HEK293 (cell line): ENCODE measurements at regions not wholly inside any gene's neighbourhood (a gene's known extent, or its start where the extent isn't known, plus 50 kb on each side); places are given as distances from the start of the nearest gene placed in this dataset.

Experiments used
- CTCF ChIA-PET: fragments of 350-600 bp; formaldehyde crosslinking; extraction: SDS; loops from one replicate; lab custom pipeline; 2021; ENCODE audit warnings: antibody characterized with exemption; lab: Yijun Ruan, JAX
- POLR2A ChIA-PET: fragments of 300-600 bp; formaldehyde crosslinking; extraction: SDS; loops from one replicate; lab custom pipeline; 2020; ENCODE audit warnings: antibody characterized with exemption, inconsistent platforms; lab: Yijun Ruan, JAX
- H3K27ac ChIP-seq: fragments of 200-500 bp; sonication (Bioruptor generic); 2 replicates; pipeline ENCODE4 v1.5.1; 2014; ENCODE audit warnings: low read depth, low read length, control low read depth, inconsistent platforms; ENCODE audit errors: extremely low read depth
- H3K36me3 ChIP-seq, 2 experiments: fragments of 200-500 bp in 1 of 2; sonication (Bioruptor generic) in 1 of 2; 1 replicate in 1 of 2; 2 replicates in 1 of 2; pipeline ENCODE4 v1.5.1; 2014 to 2017; ENCODE audit warnings: inconsistent platforms in 2 of 2, low read length in 2 of 2; ENCODE audit not compliant: control insufficient read depth in 2 of 2, insufficient read depth in 1 of 2
- H3K4me1 ChIP-seq: fragments of 200-500 bp; sonication (Bioruptor generic); 2 replicates; pipeline ENCODE4 v1.5.1; 2014; ENCODE audit warnings: mild to moderate bottlenecking, low read length, inconsistent platforms; ENCODE audit not compliant: control insufficient read depth, insufficient read depth
- H3K4me3 ChIP-seq: 2 replicates; pipeline ENCODE4 v1.5.1; 2011; ENCODE audit warnings: low read depth, mild to moderate bottlenecking, control low read depth, low read length, moderate library complexity
- H3K9me3 ChIP-seq: fragments of 200-500 bp; sonication (Bioruptor generic); 2 replicates; pipeline ENCODE4 v1.5.1; 2014; ENCODE audit warnings: low read depth, low read length, inconsistent platforms; ENCODE audit not compliant: control insufficient read depth, insufficient read depth
- BCL11A ChIP-seq: fragments of 450-650 bp; formaldehyde crosslinking; IDR thresholded peaks from 2 replicates; pipeline ENCODE4 v1.5.1; 2016; ENCODE audit warnings: low read depth, missing biosample characterization, missing genetic modification characterization
- GLI4 ChIP-seq: fragments of 450-650 bp; formaldehyde crosslinking; IDR thresholded peaks from 2 replicates; pipeline ENCODE4 v1.5.1; 2016; ENCODE audit warnings: missing biosample characterization, missing genetic modification characterization
- ZNF121 ChIP-seq: fragments of 450-650 bp; formaldehyde crosslinking; IDR thresholded peaks from 2 replicates; pipeline ENCODE4 v1.5.1; 2016; ENCODE audit warnings: missing biosample characterization, missing genetic modification characterization
- ZNF146 ChIP-seq: fragments of 450-650 bp; formaldehyde crosslinking; IDR thresholded peaks from 2 replicates; pipeline ENCODE4 v1.5.1; 2016; ENCODE audit warnings: missing biosample characterization, missing genetic modification characterization
- ZNF157 ChIP-seq: fragments of 450-650 bp; formaldehyde crosslinking; IDR thresholded peaks from 2 replicates; pipeline ENCODE4 v1.5.1; 2016; ENCODE audit warnings: missing biosample characterization, missing genetic modification characterization
- ZNF18 ChIP-seq: fragments of 450-650 bp; formaldehyde crosslinking; IDR thresholded peaks from 2 replicates; pipeline ENCODE4 v1.5.1; 2016; ENCODE audit warnings: missing biosample characterization, missing genetic modification characterization
- ZNF23 ChIP-seq: fragments of 450-650 bp; formaldehyde crosslinking; IDR thresholded peaks from 2 replicates; pipeline ENCODE4 v1.5.1; 2016; ENCODE audit warnings: missing biosample characterization, missing genetic modification characterization, borderline replicate concordance
- ZNF280D ChIP-seq: fragments of 450-650 bp; formaldehyde crosslinking; IDR thresholded peaks from 2 replicates; pipeline ENCODE4 v1.5.1; 2016; ENCODE audit warnings: missing biosample characterization, missing genetic modification characterization
- ZNF404 ChIP-seq: fragments of 450-650 bp; formaldehyde crosslinking; IDR thresholded peaks from 2 replicates; pipeline ENCODE4 v1.5.1; 2017; ENCODE audit warnings: missing biosample characterization, missing genetic modification characterization
- ZNF473 ChIP-seq: fragments of 450-650 bp; formaldehyde crosslinking; IDR thresholded peaks from 2 replicates; pipeline ENCODE4 v1.5.1; 2017; ENCODE audit warnings: missing biosample characterization, missing genetic modification characterization
- ZNF488 ChIP-seq: fragments of 450-650 bp; formaldehyde crosslinking; IDR thresholded peaks from 2 replicates; pipeline ENCODE4 v1.5.1; 2016; ENCODE audit warnings: missing biosample characterization, missing genetic modification characterization
- ZNF580 ChIP-seq: fragments of 450-650 bp; formaldehyde crosslinking; IDR thresholded peaks from 2 replicates; pipeline ENCODE4 v1.5.1; 2016; ENCODE audit warnings: missing biosample characterization, missing genetic modification characterization
- ZNF621 ChIP-seq: fragments of 450-650 bp; formaldehyde crosslinking; IDR thresholded peaks from 2 replicates; pipeline ENCODE4 v1.5.1; 2017; ENCODE audit warnings: missing biosample characterization, missing genetic modification characterization
- ZNF623 ChIP-seq: fragments of 450-650 bp; formaldehyde crosslinking; IDR thresholded peaks from 2 replicates; pipeline ENCODE4 v1.5.1; 2016; ENCODE audit warnings: missing biosample characterization, missing genetic modification characterization
- ZNF645 ChIP-seq: fragments of 450-650 bp; formaldehyde crosslinking; IDR thresholded peaks from 2 replicates; pipeline ENCODE4; 2016; ENCODE audit warnings: missing biosample characterization, missing genetic modification characterization
- ZNF692 ChIP-seq: fragments of 450-650 bp; formaldehyde crosslinking; IDR thresholded peaks from 2 replicates; pipeline ENCODE4 v1.5.1; 2016; ENCODE audit warnings: missing biosample characterization, missing genetic modification characterization
- ZSCAN30 ChIP-seq: fragments of 450-650 bp; IDR thresholded peaks from 2 replicates; pipeline ENCODE4 v1.5.1; 2018; ENCODE audit warnings: missing biosample characterization, mild to moderate bottlenecking, missing genetic modification characterization, moderate library complexity
- ZSCAN4 ChIP-seq: fragments of 450-650 bp; formaldehyde crosslinking; IDR thresholded peaks from 2 replicates; pipeline ENCODE4 v1.5.1; 2017; ENCODE audit warnings: missing biosample characterization, missing genetic modification characterization
- ZXDB ChIP-seq: fragments of 450-650 bp; formaldehyde crosslinking; IDR thresholded peaks from 2 replicates; pipeline ENCODE4 v1.5.1; 2016; ENCODE audit warnings: missing biosample characterization, missing genetic modification characterization

GRCh38 chr16:73319261-73319660 is 271.3 kb upstream of the ZFHX3 start:
- Histone ChIP-seq H3K4me1 (no peaks in the 10 kb centered on the region), H3K36me3 (no peaks in the 10 kb centered on the region), H3K4me3 (no peak overlapping the region), H3K9me3 (no peaks in the 10 kb centered on the region), H3K27ac (no peak overlapping the region)
- ChIA-PET CTCF (interaction anchor here (0.7 kb wide), 1 partner anchor 23 kb away, joined by 3 read pairs; no protein-coding TSS in a partner anchor), POLR2A (no interaction called here)
- TF ChIP-seq ZSCAN4 (tag by site-specific recombination): no peak

GRCh38 chr16:73317321-73317857 is 269.5 kb upstream of the ZFHX3 start:
- Histone ChIP-seq H3K36me3 (no peaks in the 10 kb centered on the region), H3K9me3 (no peaks in the 10 kb centered on the region), H3K4me3 (no peak overlapping the region), H3K27ac (no peak overlapping the region), H3K4me1 (no peaks in the 10 kb centered on the region)
- CTCF ChIA-PET: no interaction called here
- POLR2A ChIA-PET: no interaction called here
- TF ChIP-seq ZNF18: no peak
- no peak for TF ChIP-seq ZNF580 (tag by site-specific recombination)
- TF ChIP-seq ZNF692 (tag by site-specific recombination): no peak
- TF ChIP-seq ZNF23: no peak
- no peak for TF ChIP-seq ZNF621 (tag by site-specific recombination)
- TF ChIP-seq ZNF280D (tag by site-specific recombination): no peak
- TF ChIP-seq GLI4 (tag by site-specific recombination): no peak
- no peak for TF ChIP-seq ZXDB (tag by site-specific recombination)
- TF ChIP-seq ZNF645: no peak
- no peak for TF ChIP-seq ZNF121 (tag by site-specific recombination)
- no peak for TF ChIP-seq ZNF473 (tag by site-specific recombination)
- no peak for TF ChIP-seq ZSCAN30
- TF ChIP-seq ZNF623: no peak
- no peak for TF ChIP-seq ZNF157 (tag by site-specific recombination)
- no peak for TF ChIP-seq ZNF404 (tag by site-specific recombination)
- no peak for TF ChIP-seq ZSCAN4 (tag by site-specific recombination)
- TF ChIP-seq ZNF146 (tag by site-specific recombination): no peak
- TF ChIP-seq BCL11A (tag by site-specific recombination): no peak
- no peak for TF ChIP-seq ZNF488 (tag by site-specific recombination)
